HG03378 (cell line): ENCODE measurements at regions not wholly inside any gene's neighbourhood (a gene's known extent, or its start where the extent isn't known, plus 50 kb on each side); places are given as distances from the start of the nearest gene placed in this dataset.

Experiments
- ATAC-seq: cut with Tn5 transposase; IDR thresholded peaks from one replicate; pipeline ENCODE4 v1.9.1; 2021; ENCODE audit warnings: mild to moderate bottlenecking, moderate library complexity; ENCODE audit not compliant: unreplicated experiment

DNA sequence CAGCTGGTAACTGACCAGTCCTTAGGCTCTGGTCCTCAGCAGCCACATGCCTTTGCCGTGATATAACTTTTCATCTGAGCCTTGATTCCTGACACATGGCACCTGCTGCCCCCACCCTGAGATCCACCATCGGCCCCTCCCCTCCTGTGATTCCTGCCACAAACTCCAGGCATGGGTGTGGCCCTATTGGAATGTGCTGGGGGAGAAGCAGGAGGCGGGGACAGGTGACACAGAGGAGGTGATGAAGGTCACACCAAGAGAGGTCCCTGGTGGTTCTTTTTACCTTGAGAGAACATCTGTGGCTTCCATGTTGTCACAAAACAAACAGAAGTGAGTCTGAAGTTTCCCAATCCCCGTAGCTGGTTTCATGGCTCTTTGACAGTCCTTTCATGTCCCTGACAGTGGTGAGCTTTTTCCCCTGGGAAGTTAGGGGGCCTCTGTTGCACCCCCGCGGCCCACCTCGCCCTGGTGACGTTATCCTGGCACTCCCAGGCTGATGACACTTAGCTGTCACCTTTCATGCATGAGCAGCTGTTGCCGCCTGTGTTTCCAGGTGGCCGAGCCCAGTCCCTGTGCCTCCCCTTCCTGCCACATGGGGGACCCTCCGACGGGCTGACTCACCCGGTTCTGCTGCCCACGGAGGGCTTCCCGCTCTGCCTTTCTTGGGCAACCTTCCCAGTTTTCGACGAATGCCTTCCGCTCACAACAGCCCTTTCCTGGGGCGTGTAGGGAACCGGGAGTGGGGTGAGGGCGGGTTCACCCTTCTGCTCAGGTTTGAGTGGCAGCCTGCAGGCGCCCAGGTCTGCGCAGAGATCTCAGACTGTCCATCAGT lies 66.3 kb upstream of the GLI2 start:
- no peak for ATAC-seq

DNA sequence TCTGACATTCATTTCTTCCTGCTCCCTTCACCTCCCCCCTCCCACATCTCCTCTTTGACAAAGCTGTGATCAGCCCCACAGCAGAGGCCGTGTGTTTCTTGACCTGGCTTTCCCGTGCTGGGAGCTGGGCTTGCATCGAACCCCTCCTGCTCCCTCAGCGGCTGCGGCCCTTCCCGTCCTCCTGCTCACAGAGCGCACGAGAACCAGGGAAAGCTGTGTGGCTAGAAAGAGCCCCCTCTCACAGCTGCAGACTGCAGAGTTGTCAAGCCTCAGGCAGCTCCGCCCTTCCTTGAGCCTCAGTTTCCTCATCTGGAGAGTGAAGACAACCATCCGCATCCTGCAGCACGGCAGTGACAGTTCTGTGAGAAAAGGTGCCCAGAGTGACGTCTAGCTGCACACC lies 65.7 kb upstream of the GLI2 start:
- ATAC-seq: no peak

DNA sequence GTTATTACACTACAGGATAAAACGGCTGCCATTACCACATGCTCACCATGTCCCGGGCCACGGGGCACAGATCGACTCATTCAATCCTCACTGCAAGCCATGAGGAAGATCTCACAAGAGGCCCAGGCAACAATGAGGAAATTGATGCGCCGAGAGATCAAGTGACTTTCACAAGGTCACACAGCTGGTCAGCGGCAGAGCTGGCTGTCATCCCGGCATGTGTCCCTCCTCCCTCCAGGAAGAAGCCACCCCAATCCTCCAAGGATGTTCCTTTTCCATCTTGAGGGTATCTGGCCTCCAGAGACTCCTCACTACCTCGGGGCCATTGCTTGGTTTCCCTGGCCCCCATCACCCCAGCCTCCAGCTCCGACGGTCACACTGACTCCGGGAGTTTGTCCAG lies 65.3 kb upstream of the GLI2 start:
- ATAC-seq: no peak

DNA sequence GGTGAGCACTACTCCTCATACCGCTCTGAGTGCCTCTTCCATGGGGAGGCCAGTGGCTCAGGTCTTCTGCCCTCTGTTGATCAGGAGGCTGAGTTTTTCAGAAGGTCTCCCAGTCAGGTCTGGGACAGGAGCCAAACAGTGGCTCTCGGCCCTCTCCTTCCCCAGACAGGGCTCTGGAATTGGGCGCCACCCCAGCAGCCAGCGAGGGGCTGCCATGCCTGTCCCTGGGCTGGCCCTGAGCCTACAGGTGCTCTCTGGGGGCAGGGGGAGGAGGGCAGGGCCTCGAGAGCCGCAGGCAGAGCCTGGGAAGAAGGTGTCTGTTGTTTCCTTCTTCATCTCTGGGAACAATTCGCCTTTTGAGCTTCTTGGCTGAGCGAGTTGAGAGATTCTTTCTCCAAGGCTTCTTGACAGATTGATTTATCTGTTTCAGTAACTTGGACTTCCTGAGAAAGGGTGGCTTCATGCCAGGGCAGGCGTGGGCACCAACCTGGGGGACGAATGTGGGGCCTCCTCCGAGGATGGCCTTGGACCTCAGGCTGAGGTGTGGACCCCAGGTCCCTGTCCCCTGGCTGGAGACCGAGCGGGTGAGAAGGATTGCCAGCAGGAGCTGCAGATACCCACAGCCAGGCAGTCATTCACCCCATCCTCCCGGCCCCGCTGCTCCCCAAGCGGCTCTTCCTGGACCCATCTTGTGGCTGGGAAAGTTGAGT lies 64.7 kb upstream of the GLI2 start:
- ATAC-seq: no peak

DNA sequence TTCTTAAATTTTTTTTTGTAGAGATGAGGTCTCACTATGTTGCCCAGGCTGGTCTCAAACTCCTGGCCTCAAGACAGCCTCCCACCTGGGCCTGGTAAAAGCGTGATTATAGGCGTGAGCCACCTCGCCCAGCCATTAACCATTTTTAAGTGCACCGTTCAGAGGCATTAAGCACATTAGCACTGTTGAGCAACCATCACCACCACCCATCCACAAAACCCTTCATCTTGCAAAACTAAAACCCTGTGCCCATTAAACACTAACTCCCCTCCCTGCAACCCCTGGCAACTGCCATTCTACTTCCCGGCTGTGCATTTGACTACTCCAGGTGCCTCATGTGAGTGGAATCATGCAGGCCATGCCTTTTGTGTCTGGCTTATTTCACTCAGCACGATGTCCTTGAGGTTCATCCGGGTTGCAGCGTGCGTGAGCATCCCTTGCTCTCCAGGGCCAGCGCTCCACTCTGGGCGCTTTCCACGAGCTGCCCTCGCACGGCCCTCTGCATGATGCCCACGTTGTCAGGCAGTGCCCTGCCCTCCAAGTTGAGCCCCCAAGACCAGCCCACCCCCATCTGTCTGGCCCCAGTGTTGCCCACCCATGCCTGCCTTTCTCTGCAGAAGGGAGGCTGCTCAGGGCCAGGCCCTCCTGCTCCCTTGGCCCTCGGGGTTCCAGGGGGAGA lies 63.0 kb upstream of the GLI2 start:
- no peak for ATAC-seq

DNA sequence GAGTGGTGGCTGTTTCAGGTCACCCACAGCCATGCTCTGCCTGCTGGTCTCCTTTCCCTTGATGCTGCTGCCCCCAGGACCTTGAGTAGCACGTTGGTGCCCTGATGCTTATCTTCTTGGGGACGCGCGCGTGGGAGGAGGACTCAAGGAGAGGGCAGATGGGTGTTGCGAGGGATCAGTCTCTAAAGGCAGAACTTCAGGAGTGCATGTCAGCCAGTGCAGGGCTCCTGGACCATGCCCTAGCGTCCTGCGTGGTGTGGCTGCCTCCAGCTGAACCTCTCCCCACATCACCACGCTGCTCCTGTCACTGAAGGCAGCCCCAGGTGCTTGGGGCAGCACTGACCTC lies 62.5 kb upstream of the GLI2 start:
- no peak for ATAC-seq

DNA sequence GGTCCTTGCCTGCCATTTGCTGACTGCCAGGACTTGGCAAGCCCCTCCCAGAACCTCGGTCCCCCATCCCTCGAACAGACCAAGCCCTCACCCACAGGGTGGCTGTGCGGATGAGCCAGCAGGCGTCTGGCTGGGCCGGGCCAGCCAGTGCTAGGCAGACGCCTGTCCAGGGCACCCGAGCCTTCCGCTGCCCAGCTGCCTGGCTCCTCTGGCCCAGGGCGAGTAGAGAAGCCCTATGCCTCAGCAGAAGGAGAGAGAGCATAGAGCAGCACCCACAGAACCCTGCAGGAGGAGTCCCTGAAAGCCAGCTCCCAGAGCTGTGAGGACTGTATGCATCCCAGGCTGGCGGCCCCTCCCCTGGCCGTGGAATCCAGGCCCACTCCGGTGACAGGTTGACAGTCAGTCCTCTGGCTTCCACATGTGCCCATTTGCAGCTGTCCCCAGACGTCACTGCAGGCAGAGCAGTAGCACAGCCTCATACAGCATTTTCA lies 62.1 kb upstream of the GLI2 start:
- no peak for ATAC-seq

DNA sequence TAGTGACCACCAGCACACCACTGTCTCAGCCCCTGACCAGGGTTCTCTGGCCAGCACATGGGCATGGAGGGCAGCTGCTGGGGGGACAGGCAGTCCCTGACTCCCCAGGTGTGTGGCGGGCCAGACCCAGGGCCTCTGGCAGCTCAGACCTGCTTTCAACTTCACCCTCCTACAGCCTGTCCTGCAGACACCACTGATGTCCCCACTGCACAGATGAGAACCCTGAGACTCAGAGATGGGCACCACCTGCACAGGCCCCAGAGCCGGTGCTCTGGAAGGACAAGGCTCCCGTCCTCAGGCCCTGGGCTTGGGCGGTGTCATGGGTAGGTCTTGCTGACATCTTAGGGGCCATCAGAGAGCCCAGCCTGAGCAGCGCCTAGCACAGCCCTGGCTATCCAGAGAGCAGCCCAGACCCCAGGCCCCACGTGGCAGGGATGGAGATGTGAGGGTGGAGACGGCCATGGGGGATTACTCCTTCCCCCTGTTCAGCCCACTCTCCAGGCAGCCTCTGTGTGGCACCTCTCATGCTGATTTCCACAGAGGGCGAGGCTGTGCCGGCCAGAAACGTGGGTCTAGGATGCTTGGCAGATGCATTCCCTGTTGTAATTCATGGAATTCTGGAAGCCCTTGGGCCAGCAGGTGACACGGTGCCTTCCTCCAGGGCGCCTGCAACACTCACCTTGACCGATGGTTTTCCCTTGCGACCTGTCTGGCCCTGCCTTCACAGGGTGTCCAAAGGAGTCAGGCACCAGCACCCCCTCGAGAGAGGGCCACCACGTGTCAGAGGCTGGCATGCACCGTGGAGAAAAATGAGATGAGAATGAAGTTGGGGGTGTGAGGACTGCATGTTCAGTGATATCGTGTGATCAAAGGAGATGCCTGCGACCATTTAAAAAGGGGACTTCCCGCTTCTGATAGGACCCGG lies 61.2 kb upstream of the GLI2 start:
- ATAC-seq: no peak

DNA sequence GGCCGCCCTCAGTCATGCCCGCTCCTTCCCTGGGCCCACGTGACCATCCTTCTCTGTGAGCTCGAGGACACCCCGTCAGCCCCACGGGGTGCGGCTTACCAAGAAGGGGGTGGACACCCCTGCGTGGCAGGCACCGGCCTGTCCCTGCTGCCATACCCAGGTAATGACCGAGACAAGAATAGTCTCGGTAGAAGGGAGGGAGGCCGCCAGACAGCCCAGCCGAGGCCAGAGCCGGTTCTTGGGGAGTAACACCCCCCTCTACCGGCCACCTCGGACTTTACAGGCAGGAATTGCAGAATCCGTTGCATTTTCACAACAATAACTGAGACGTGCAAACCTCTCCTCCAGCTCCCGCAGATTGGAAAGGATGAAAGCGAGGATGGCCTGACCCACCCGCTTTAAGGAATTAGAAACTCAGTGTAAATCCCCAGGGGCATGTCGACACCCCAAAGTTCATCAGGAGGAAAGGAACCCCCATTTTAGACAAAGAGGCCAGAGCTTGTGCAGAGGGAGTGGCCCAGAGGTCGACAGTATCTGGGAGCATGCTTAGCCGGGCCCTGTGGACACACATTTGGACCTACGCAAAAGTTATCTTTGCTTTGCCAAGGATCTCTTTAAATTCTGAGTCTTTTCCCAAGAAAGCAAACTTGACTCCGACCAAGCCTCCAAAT lies 60.1 kb upstream of the GLI2 start:
- ATAC-seq: no peak

DNA sequence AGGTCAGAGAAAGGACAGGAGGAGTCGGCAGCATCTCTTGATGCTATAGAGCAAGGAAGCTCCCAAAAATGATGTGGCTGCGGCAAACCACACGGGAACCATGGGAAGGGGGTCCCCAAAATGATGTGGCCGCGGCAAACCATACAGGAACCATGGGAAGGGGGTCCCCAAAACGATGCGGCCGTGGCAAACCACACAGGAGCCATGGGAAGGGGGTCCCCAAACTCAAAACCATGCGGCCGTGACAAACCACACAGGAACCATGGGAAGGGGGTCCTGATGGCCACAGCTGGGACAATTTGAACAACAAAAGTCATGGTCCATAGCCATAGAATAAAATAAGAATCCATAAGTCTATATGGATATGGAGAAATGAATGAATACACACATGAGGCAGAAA lies 58.4 kb upstream of the GLI2 start:
- ATAC-seq: no peak

DNA sequence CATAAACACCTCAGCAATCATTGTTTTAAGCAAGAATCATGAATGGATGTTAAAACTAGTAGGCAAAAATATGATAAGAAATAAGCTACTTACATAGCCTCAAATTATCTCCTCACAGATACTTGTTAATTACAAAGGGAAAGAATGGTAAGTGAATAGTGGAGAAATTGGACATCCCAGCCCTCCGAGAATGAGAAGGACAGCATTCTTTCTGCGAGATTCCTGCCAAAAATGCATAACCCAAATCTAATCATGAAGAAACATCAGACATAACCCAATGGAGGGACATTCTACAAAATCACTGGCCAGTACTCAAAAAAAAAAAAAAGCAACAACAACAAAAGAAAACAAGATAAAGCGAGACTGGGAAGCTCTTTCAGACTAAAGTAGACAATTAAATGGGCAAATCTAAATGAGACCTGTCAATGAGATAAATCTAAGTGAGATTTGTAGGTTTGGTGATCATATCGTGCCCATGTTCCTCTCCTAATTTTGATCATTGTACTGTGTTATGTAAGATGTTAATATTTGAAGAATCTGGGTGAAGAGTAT lies 57.9 kb upstream of the GLI2 start:
- ATAC-seq: no peak

DNA sequence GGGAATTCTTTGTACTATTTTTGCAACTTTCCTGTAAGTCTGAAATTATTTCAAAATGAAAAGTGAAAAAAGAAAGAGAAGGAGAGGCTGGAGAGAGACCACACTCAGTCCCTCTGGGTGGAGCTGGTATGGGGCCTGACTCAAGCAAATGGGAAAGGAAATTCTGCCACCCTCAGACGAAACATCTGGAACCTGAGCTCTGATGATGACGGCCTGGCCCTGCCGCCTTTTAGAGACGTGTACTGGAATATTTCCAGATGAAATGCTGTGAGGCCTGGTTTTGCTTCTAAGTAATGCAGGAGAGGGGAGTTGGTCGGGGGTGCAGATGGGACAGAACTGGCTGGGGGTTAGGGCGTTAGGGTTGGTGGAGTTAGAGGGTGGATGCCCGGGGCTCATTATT lies 57.4 kb upstream of the GLI2 start:
- ATAC-seq: no peak

DNA sequence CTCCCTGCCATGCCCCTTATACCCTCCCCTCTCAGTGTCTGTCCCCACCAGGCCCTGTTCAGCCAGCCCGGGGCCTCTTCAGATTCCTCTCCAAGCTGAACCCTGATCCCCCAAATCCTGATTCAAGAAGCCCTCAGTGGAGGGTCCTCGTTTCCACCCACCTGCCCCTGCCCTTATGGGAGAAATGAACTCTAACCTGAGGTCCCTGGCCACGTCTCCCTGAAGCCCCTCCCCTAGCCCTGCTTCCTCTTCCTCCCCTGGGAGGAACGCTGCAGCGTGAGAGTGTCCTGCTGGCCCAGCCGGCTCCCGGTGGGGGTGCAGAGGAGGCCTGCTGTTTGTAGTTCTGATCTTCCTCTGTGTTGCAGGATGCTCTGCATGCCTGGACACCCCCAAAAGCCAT lies 56.7 kb upstream of the GLI2 start:
- no peak for ATAC-seq

DNA sequence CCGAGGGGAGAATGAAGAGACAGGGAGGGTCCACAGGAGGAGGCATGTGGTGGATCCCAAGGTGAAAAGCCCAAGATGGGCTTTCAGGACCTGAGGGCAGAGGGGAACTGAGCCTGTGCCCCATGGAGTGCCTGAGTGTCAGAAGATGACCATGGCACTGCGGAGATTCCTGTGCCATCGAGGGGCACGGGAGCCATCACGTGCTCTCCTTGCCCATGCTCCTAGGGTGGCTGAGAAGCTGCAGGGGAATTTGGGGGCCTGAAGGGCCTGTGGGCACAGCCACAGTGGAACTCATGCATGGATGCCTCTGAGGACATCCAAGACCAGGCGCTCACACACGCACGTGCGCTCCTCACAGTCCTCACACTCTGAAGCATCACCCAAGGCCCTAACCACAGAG lies 56.1 kb upstream of the GLI2 start:
- ATAC-seq: no peak

DNA sequence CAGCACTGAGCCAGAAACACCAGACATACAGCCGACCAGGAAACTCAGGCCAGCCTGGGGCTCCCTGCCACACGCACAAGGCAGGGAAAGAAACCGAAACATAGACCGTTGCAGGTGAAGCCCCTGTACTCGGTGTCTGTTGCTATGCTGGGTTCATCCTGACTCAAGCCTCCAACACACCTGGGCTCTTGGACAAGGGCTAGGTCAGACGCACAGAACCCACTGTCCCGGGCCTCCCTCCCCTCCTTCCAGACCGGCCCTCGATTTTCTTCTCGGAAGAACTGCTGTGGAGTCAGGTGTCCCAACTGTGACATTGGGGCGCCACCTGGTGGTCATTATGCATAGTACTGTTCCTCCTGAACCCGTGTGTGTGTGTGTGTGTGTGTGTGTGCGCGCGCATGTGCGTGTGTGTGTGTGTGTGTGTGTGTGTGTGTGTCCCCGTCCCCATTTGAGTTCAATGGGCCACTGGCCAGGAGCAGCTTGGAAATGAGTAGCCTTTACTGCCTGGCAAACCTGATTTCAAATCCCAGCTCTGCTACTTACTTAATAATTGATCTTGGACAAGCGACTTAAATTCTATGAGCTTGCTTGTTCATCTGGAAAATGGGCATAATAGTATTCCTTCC lies 55.4 kb upstream of the GLI2 start:
- no peak for ATAC-seq

DNA sequence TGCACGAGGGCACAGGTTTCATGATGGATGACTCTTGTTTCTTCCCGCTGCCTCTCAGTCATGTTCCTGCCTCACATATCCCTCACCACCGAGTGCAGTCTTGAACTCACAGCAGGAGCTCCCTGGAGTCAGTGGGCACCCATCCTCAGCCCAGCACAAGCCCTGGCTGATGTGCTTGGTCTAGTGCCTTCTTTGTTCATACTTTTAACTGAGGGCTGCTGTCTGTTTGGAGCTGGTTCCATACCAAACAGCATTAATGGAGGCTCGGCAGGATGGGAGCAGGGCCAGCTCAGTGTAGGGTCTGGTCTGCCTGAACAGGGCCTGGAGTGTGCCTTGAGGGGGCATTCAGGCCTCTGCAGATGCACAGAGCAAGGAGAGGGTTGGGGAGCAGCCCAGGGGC lies 54.5 kb upstream of the GLI2 start:
- no peak for ATAC-seq

DNA sequence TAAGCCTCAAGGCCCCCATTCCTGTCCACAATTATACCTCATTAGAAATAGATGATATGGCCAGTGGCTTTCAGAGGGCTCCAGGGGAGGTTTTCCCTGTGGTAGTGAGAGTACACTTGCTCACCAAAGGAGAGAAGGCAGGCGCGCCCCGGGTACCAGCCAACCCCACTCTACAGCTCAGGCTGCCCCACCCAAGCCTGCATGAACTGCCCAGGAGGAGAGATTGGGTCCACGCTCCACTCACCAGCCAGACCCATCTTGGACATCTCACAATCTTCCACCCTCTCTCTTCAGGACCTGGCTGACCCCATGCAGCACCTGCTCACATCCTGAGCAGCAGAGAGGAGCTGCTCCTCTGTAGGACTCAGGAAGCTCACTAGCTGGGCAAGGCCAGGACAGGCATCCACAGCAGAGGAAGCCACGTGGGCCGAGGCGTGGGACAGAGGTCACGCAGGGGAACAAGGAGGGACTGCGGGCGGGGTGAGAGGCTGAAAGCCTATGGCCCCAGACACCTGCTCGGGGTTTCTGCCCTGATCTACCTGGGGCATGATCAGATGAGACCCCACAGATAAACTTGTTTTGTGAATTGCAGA lies 53.9 kb upstream of the GLI2 start:
- no peak for ATAC-seq

DNA sequence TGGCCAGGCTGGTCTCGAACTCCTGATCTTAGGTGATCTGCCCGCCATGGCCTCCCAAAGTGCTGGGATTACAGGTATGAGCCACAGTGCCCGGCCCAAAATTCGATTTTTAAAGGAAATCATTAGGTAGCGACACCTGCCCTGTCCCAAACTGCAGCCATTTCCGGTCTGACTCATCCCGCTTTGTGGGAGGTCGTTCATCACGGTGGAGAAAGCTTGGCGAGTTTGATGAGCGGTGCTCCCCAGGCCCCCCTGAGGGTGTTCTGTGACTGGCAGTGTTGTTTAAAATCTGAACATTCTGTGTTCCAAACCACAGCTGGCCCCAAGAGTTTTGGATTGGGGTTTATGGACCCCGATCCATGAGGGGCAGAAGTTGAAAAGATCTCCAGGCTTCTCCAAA lies 53.0 kb upstream of the GLI2 start:
- ATAC-seq: no peak

DNA sequence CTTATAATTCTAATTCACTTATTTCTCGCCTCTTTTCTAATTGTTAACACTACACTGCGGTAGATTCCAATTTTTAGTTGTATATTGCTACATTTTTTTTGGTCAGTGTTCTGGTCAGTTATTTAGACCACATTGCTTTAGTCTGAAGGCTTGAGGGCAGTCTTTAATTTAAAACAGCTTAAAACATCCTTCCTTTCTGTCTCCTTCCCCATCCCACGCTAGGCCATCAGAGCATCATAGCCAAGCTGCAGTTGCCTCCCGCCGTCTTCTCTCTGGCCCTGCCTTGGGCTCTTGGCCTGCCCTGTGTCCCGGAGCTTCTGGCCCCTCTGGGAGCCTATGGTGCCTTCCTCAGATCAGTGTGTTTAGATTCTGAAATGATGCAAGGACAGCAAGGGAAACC lies 52.6 kb upstream of the GLI2 start:
- no peak for ATAC-seq
